ENCODE measurements at regions not wholly inside any gene's neighbourhood (a gene's known extent, or its start where the extent isn't known, plus 50 kb on each side); places are given as distances from the start of the nearest gene placed in this dataset.

GRCh38 chr3:170643831-170644230 is 58.0 kb upstream of the SLC7A14 start:
- no peak for DNase-seq

GRCh38 chr3:170642882-170643601 is 57.2 kb upstream of the SLC7A14 start:
- no peak for DNase-seq

GRCh38 chr3:170641510-170642236 is 55.8 kb upstream of the SLC7A14 start:
- no peak for DNase-seq

GRCh38 chr3:170640737-170641171 is 54.9 kb upstream of the SLC7A14 start:
- DNase-seq: no peak

DNA sequence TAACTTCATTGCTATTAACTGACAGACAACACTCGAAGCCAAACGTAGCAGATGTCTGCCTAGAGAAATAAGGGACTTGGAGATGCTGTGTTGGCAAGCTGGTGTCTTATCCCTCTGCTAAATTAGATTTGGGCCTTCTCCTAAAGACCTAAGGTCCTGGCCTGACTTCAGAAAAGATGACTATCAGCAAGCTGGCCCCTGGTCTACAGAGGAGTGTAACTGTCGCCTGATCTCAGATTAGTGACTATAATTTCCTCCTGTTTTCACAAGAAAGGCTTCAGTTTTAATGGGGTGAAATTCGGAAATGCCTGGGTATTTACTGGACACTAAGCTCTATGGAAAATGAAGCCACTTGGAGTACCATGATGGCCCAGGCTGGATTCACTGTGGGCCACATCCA is 53.1 kb upstream of the SLC7A14 start:
- no peak for DNase-seq

GRCh38 chr3:170637306-170637705 is 51.4 kb upstream of the SLC7A14 start:
- no peak for DNase-seq

- no peak for DNase-seq
These were observed 50.6 kb upstream of the SLC7A14 start for GRCh38 chr3:170636400-170636973.

Data from GF-D8 (cell line).